Tibial nerve (tissue), 4 donors: ENCODE measurements at regions not wholly inside any gene's neighbourhood (a gene's known extent, or its start where the extent isn't known, plus 50 kb on each side); places are given as distances from the start of the nearest gene placed in this dataset.

ENCODE experiments used
- DNase-seq, 2 donors: peaks; one replicate each; pipeline ENCODE4 v3.0.0-alpha.2; 2019; ENCODE audit warnings: low spot score in 2 of 2
- H3K27ac ChIP-seq, 4 donors: fragments of 200-600 bp; sonication (generic) in 3 of 4; one replicate each; pipeline ENCODE4 v1.5.1; 2017 to 2019; ENCODE audit warnings: mild to moderate bottlenecking in 1 of 4
- H3K27me3 ChIP-seq, 2 donors: fragments of 200-600 bp; sonication (generic) in 1 of 2; one replicate each; pipeline versions ENCODE4 v1.5.1 to v1.6.0; 2017 to 2019
- H3K36me3 ChIP-seq, 3 donors: fragments of 200-600 bp; sonication (generic); one replicate each; pipeline ENCODE4 v1.5.1; 2018 to 2019
- H3K4me1 ChIP-seq, 4 donors: fragments of 200-600 bp; sonication (generic) in 3 of 4; one replicate each; pipeline ENCODE4 v1.5.1; 2017 to 2019
- H3K4me3 ChIP-seq, 4 donors: fragments of 200-600 bp; sonication (generic) in 3 of 4; one replicate each; pipeline ENCODE4 v1.5.1; 2017 to 2019; ENCODE audit warnings: mild to moderate bottlenecking in 1 of 4, moderate library complexity in 1 of 4
- H3K9me3 ChIP-seq, 4 donors: fragments of 200-600 bp; sonication (generic) in 3 of 4; one replicate each; pipeline ENCODE4 v1.5.1; 2017 to 2019
- CTCF ChIP-seq, 5 experiments: fragments of 200-600 bp in 3 of 5; fragments of 450-650 bp in 2 of 5; sonication (generic) in 3 of 5; IDR thresholded peaks; one replicate each; pipeline ENCODE4 v1.5.1; 2016 to 2019; ENCODE audit warnings: antibody characterized with exemption in 5 of 5, mild to moderate bottlenecking in 3 of 5, moderate library complexity in 2 of 5
- EP300 ChIP-seq, 2 donors: sonication (generic); formaldehyde crosslinking; IDR thresholded peaks; one replicate each; pipeline ENCODE4 v1.6.1; 2017; ENCODE audit warnings: antibody characterized with exemption in 2 of 2, mild to moderate bottlenecking in 1 of 2
- POLR2A ChIP-seq, 2 donors: fragments of 450-650 bp; IDR thresholded peaks; one replicate each; pipeline ENCODE4 v1.6.1; 2017; ENCODE audit warnings: antibody characterized with exemption in 2 of 2, mild to moderate bottlenecking in 2 of 2, moderate library complexity in 2 of 2
- WGBS, 2 donors: methylation state at CpG; one replicate each; pipeline ENCODE4 v1.1.5; 2018; 5-methylcytosine and 5-hydroxymethylcytosine counted together

- no peaks in the 10 kb centered on the region for H3K36me3 ChIP-seq
- H3K27me3 ChIP-seq: no peaks in the 10 kb centered on the region
- H3K27ac ChIP-seq: no peak overlapping the region
- H3K4me3 ChIP-seq: no peak overlapping the region
- no peak for TF ChIP-seq CTCF (IDR thresholded peaks at IDR 0.05)
- no peak for TF ChIP-seq EP300 (IDR thresholded peaks at IDR 0.05)
- TF ChIP-seq POLR2A (IDR thresholded peaks at IDR 0.05): no peak
- no peak for DNase-seq
- H3K4me1 ChIP-seq: no peaks in the 10 kb centered on the region
- WGBS, 2 donors: 90 to 96% methylated on average over 6 of the region's 6 CpGs
- H3K9me3 ChIP-seq: peaks cover 0 to 52% (median 0%) of the 10 kb centered on the region in 4 donors
These were observed 316.2 kb downstream of the ETV1 start for GRCh38 chr7:13673290-13673689.

- H3K27ac ChIP-seq: no peak overlapping the region
- 88 to 89% methylated on average over 1 of the region's 1 CpG for WGBS, 2 donors
These were observed 306.8 kb downstream of the ETV1 start for GRCh38 chr7:13682626-13683025.

GRCh38 chr7:13687500-13687899, 302.0 kb downstream of the ETV1 start:
- no peaks in the 10 kb centered on the region for H3K9me3 ChIP-seq
- H3K4me3 ChIP-seq: no peak overlapping the region
- DNase-seq: no peak
- no peaks in the 10 kb centered on the region for H3K36me3 ChIP-seq
- WGBS, 2 donors: 86 to 92% methylated on average over 1 of the region's 1 CpG
- TF ChIP-seq EP300 (IDR thresholded peaks at IDR 0.05) (no peak), CTCF (IDR thresholded peaks at IDR 0.05) (no peak), POLR2A (IDR thresholded peaks at IDR 0.05) (no peak)
- no peaks in the 10 kb centered on the region for H3K27me3 ChIP-seq
- H3K4me1 ChIP-seq: no peaks in the 10 kb centered on the region
- H3K27ac ChIP-seq: no peak overlapping the region

More at GRCh38 chr7:13682626-13683025, 306.8 kb downstream of the ETV1 start:
- TF ChIP-seq POLR2A (IDR thresholded peaks at IDR 0.05): no peak
- TF ChIP-seq EP300 (IDR thresholded peaks at IDR 0.05): no peak
- TF ChIP-seq CTCF (IDR thresholded peaks at IDR 0.05): no peak
- DNase-seq: no peak
- no peaks in the 10 kb centered on the region for H3K4me1 ChIP-seq
- peaks cover 0 to under 1% (median 0%) of the 10 kb centered on the region in 4 donors for H3K9me3 ChIP-seq
- no peaks in the 10 kb centered on the region for H3K27me3 ChIP-seq
- H3K4me3 ChIP-seq: no peak overlapping the region
- no peaks in the 10 kb centered on the region for H3K36me3 ChIP-seq

- no peak for DNase-seq
- Histone ChIP-seq H3K4me3 (no peak overlapping the region), H3K27me3 (no peaks in the 10 kb centered on the region), H3K9me3 (no peaks in the 10 kb centered on the region), H3K27ac (no peak overlapping the region), H3K36me3 (no peaks in the 10 kb centered on the region), H3K4me1 (no peaks in the 10 kb centered on the region)
- TF ChIP-seq CTCF (IDR thresholded peaks at IDR 0.05): no peak
- TF ChIP-seq EP300 (IDR thresholded peaks at IDR 0.05): no peak
- no peak for TF ChIP-seq POLR2A (IDR thresholded peaks at IDR 0.05)
- WGBS, 2 donors: 75 to 77% methylated on average over 4 of the region's 4 CpGs
These were observed 296.9 kb downstream of the ETV1 start for GRCh38 chr7:13692548-13692947.

- Histone ChIP-seq H3K27me3 (no peaks in the 10 kb centered on the region), H3K4me1 (no peaks in the 10 kb centered on the region), H3K27ac (no peak overlapping the region), H3K9me3 (peaks cover 0 to 2% (median 0%) of the 10 kb centered on the region in 4 donors), H3K36me3 (no peaks in the 10 kb centered on the region), H3K4me3 (no peak overlapping the region)
- WGBS, 2 donors: 80 to 81% methylated on average over 2 of the region's 2 CpGs
- TF ChIP-seq CTCF (IDR thresholded peaks at IDR 0.05) (no peak), POLR2A (IDR thresholded peaks at IDR 0.05) (no peak), EP300 (IDR thresholded peaks at IDR 0.05) (no peak)
- DNase-seq: no peak
These were observed 287.2 kb downstream of the ETV1 start for GRCh38 chr7:13702251-13702650.
